IMR-90 (cell line): ENCODE measurements at regions not wholly inside any gene's neighbourhood (a gene's known extent, or its start where the extent isn't known, plus 50 kb on each side); places are given as distances from the start of the nearest gene placed in this dataset.

Experiments
- ATAC-seq: fragments of 200-7000 bp; cut with Tn5 transposase; 2 replicates; pipeline ENCODE4 v1.9.1; 2020; ENCODE audit warnings: low read depth, mild to moderate bottlenecking, moderate library complexity
- BruUV-seq: library from RNA; stranded (reverse); fragments of 400-500 nt; replicated peaks from 2 replicates; lab custom pipeline; 2021; lab: Mats Ljungman, UMichigan
- CTCF ChIA-PET: fragments of 300-600 bp; formaldehyde crosslinking; extraction: SDS; loops from one replicate; lab custom pipeline; 2021; ENCODE audit warnings: antibody characterized with exemption; lab: Yijun Ruan, JAX
- POLR2A ChIA-PET: fragments of 300-600 bp; sonication (Branson Sonifier 250); formaldehyde crosslinking; loops from one replicate; lab custom pipeline; 2022; ENCODE audit warnings: antibody characterized with exemption; ENCODE audit not compliant: unreplicated experiment; lab: Charles Lee
- DNase-seq: peaks from one replicate; pipeline ENCODE4 v3.0.0; 2013
- H2AFZ ChIP-seq: replicated peaks from 2 replicates; pipeline ENCODE3; 2013; ENCODE audit warnings: low read length, mild to moderate bottlenecking; ENCODE audit not compliant: poor library complexity
- H2AK5ac ChIP-seq: 2 replicates; pipeline ENCODE4 v1.6.1; 2013; ENCODE audit warnings: low read depth, low read length, inconsistent platforms
- H2AK9ac ChIP-seq: replicated peaks from 2 replicates; pipeline ENCODE3; 2013; ENCODE audit warnings: mild to moderate bottlenecking, low read depth, low read length, moderate library complexity; ENCODE audit not compliant: poor library complexity
- H2BK120ac ChIP-seq: 2 replicates; pipeline ENCODE4 v1.6.1; 2013; ENCODE audit warnings: low read depth, low read length, inconsistent platforms
- H2BK15ac ChIP-seq: 3 replicates; pipeline ENCODE4 v1.6.1; 2013; ENCODE audit warnings: low read depth, low read length, inconsistent platforms
- H2BK20ac ChIP-seq: 2 replicates; pipeline ENCODE4 v1.6.1; 2013; ENCODE audit warnings: low read depth, mild to moderate bottlenecking, inconsistent platforms, low read length, moderate library complexity
- H2BK5ac ChIP-seq: 2 replicates; pipeline ENCODE4 v1.6.1; 2013; ENCODE audit warnings: mild to moderate bottlenecking, low read depth, low read length, inconsistent platforms; ENCODE audit not compliant: poor library complexity, severe bottlenecking
- H3K14ac ChIP-seq: replicated peaks from 2 replicates; pipeline ENCODE4 v1.6.1; 2013; ENCODE audit warnings: low read depth, low read length, inconsistent platforms
- H3K18ac ChIP-seq: 2 replicates; pipeline ENCODE4 v1.6.1; 2013; ENCODE audit warnings: low read depth, low read length, control low read depth
- H3K23ac ChIP-seq: 2 replicates; pipeline ENCODE4 v1.6.1; 2013; ENCODE audit warnings: low read depth, low read length, inconsistent platforms
- H3K27ac ChIP-seq: 2 replicates; pipeline ENCODE4 v1.5.1; 2013; ENCODE audit warnings: mild to moderate bottlenecking, control low read depth, low read length; ENCODE audit not compliant: insufficient read depth
- H3K27me3 ChIP-seq: 2 replicates; pipeline ENCODE4 v1.6.1; 2013; ENCODE audit warnings: low read length; ENCODE audit not compliant: control insufficient read depth, insufficient read depth
- H3K36me3 ChIP-seq: 2 replicates; pipeline ENCODE4 v1.6.1; 2013; ENCODE audit warnings: low read length, mixed read lengths; ENCODE audit not compliant: control insufficient read depth, insufficient read depth
- H3K4ac ChIP-seq: 2 replicates; pipeline ENCODE4 v1.6.1; 2013; ENCODE audit warnings: low read depth, low read length, inconsistent platforms
- H3K4me1 ChIP-seq: 2 replicates; pipeline ENCODE4 v1.6.1; 2013; ENCODE audit warnings: low read length, mixed read lengths; ENCODE audit not compliant: control insufficient read depth, insufficient read depth
- H3K4me2 ChIP-seq: 2 replicates; pipeline ENCODE4 v1.6.1; 2013; ENCODE audit warnings: low read depth, mild to moderate bottlenecking, control low read depth, low read length, moderate library complexity
- H3K4me3 ChIP-seq: 2 replicates; pipeline ENCODE4 v1.5.1; 2013; ENCODE audit warnings: low read depth, mild to moderate bottlenecking, control low read depth, low read length, moderate library complexity; ENCODE audit not compliant: insufficient read depth
- H3K56ac ChIP-seq: 2 replicates; pipeline ENCODE4 v1.6.1; 2013; ENCODE audit warnings: low read length, inconsistent platforms; ENCODE audit not compliant: insufficient read depth; ENCODE audit errors: extremely low read depth
- H3K79me1 ChIP-seq, 2 experiments: 2 replicates each; pipeline ENCODE4 v1.6.1; 2013; ENCODE audit warnings: low read length in 2 of 2, inconsistent platforms in 1 of 2, low read depth in 1 of 2
- H3K9ac ChIP-seq: 2 replicates; pipeline ENCODE4 v1.6.1; 2013; ENCODE audit warnings: low read depth, low read length, control low read depth
- H3K9me1 ChIP-seq: 2 replicates; pipeline ENCODE4 v1.6.1; 2013; ENCODE audit warnings: low read length, inconsistent platforms; ENCODE audit not compliant: insufficient read depth
- H3K9me3 ChIP-seq: 2 replicates; pipeline ENCODE4 v1.6.1; 2013; ENCODE audit warnings: low read length; ENCODE audit not compliant: control insufficient read depth, insufficient read depth
- H4K20me1 ChIP-seq: 2 replicates; pipeline ENCODE4 v1.6.1; 2013; ENCODE audit warnings: low read length, inconsistent platforms; ENCODE audit not compliant: insufficient read depth
- H4K5ac ChIP-seq: 2 replicates; pipeline ENCODE4 v1.6.1; 2013; ENCODE audit warnings: mild to moderate bottlenecking, low read depth, low read length, control low read depth
- H4K8ac ChIP-seq, 2 experiments: 2 replicates each; pipeline ENCODE4 v1.6.1; 2013; ENCODE audit warnings: low read depth in 2 of 2, low read length in 2 of 2, control low read depth in 1 of 2, inconsistent platforms in 1 of 2
- H4K91ac ChIP-seq: 2 replicates; pipeline ENCODE4 v1.6.1; 2013; ENCODE audit warnings: low read depth, low read length, inconsistent platforms; ENCODE audit not compliant: insufficient read depth
- FOS ChIP-seq: fragments of 150-350 bp; IDR thresholded peaks from 2 replicates; pipeline ENCODE4 v1.6.1; 2016; ENCODE audit warnings: low read depth, low read length
- RAD21 ChIP-seq: IDR thresholded peaks from 2 replicates; pipeline ENCODE4 v1.6.1; 2012; ENCODE audit warnings: low read length, improper control_type of control experiment
- WGBS, 2 experiments: methylation state at CpG; one replicate each; pipeline versions ENCODE4 v1.1.5 to v1.1.7; 2013; ENCODE audit warnings: missing lambda C conversion rate in 2 of 2; ENCODE audit not compliant: insufficient read length in 1 of 2; ENCODE audit errors: extremely low coverage in 2 of 2; 5-methylcytosine and 5-hydroxymethylcytosine counted together
- dilution Hi-C: fragments of 300-500 bp; cut with HindIII; formaldehyde crosslinking; loops from one replicate; pipeline ENCODE4 v1.14.3; 2018; ENCODE audit warnings: low sequenced_read_pairs; ENCODE audit not compliant: unreplicated experiment
- in situ Hi-C: fragments of 300-500 bp; cut with MboI; formaldehyde crosslinking; loops from 3 replicates; pipeline ENCODE4 v1.14.3; 2019; ENCODE audit warnings: low sequenced_read_pairs, inconsistent platforms, mixed read lengths
- intact Hi-C: fragments of 100-400 bp; cut with micrococcal nuclease; formaldehyde crosslinking; loops from 2 replicates; pipeline ENCODE4 v1.10.0; 2022

GRCh38 chr9:89878687-89879086 is 273.9 kb downstream of the GADD45G start:
- H4K91ac ChIP-seq = no peak overlapping the region
- no TSS peak for BruUV-seq
- H3K79me1 ChIP-seq = no peaks in the 10 kb centered on the region
- H2AK5ac ChIP-seq = no peak overlapping the region
- WGBS, 2 experiments = 56% methylated on average over 4 of the region's 6 CpGs; no CpG with 5 or more reads in 1 of the 2 experiments
- DNase-seq (no peak), ATAC-seq (no peak)
- no peak overlapping the region for H2BK20ac ChIP-seq
- dilution Hi-C loops (no loop called here), in situ Hi-C loops (no loop called here), intact Hi-C loops (no loop called here)
- H3K4ac ChIP-seq = no peak overlapping the region
- no peaks in the 10 kb centered on the region for H3K36me3 ChIP-seq
- H3K9me1 ChIP-seq = 0 out of 2 replicates have a peak, but pooled peaks cover 10% of the 10 kb centered on the region
- no peak overlapping the region for H3K4me2 ChIP-seq
- no peak overlapping the region for H2BK5ac ChIP-seq
- no peak overlapping the region for H3K4me3 ChIP-seq
- no peak overlapping the region for H3K9ac ChIP-seq
- H3K18ac ChIP-seq = no peak overlapping the region
- no peak overlapping the region for H4K8ac ChIP-seq
- no peaks in the 10 kb centered on the region; the same call in 1 of the 2 replicates for H3K27me3 ChIP-seq
- H2AFZ ChIP-seq = no peak overlapping the region
- no peaks in the 10 kb centered on the region for H3K9me3 ChIP-seq
- H2BK15ac ChIP-seq = no peak overlapping the region
- H3K14ac ChIP-seq = no peak overlapping the region
- H3K4me1 ChIP-seq = no peaks in the 10 kb centered on the region
- H2AK9ac ChIP-seq = no peak overlapping the region
- TF ChIP-seq RAD21 (no peak), FOS (no peak)
- H3K23ac ChIP-seq = no peak overlapping the region
- CTCF ChIA-PET = no interaction called here
- no peak overlapping the region for H4K5ac ChIP-seq
- POLR2A ChIA-PET = no interaction called here
- H2BK120ac ChIP-seq = no peak overlapping the region
- H3K27ac ChIP-seq = no peak overlapping the region
- no peaks in the 10 kb centered on the region for H4K20me1 ChIP-seq
- H3K56ac ChIP-seq = no peak overlapping the region
